Mucosa of stomach (tissue), 1 donor: ENCODE measurements at regions not wholly inside any gene's neighbourhood (a gene's known extent, or its start where the extent isn't known, plus 50 kb on each side); places are given as distances from the start of the nearest gene placed in this dataset.

Experiments
- H3K27me3 ChIP-seq: one replicate; pipeline ENCODE4 v1.7.0; 2013; ENCODE audit warnings: mild to moderate bottlenecking, low read length; ENCODE audit not compliant: control insufficient read depth, insufficient read depth
- H3K36me3 ChIP-seq: one replicate; pipeline ENCODE4 v1.7.0; 2013; ENCODE audit warnings: low read length; ENCODE audit not compliant: control insufficient read depth, insufficient read depth
- H3K4me1 ChIP-seq: one replicate; pipeline ENCODE4 v1.7.0; 2013; ENCODE audit warnings: mild to moderate bottlenecking, low read length; ENCODE audit not compliant: control insufficient read depth, insufficient read depth
- H3K4me3 ChIP-seq: one replicate; pipeline ENCODE4 v1.7.0; 2013; ENCODE audit warnings: low read length
- H3K9ac ChIP-seq: one replicate; pipeline ENCODE4 v1.7.0; 2013; ENCODE audit warnings: mild to moderate bottlenecking, low read length, moderate library complexity
- H3K9me3 ChIP-seq: one replicate; pipeline ENCODE4 v1.7.0; 2013; ENCODE audit warnings: mild to moderate bottlenecking, low read length, moderate library complexity; ENCODE audit not compliant: control insufficient read depth
- donor health status: Pancreatic carcinoma.

DNA sequence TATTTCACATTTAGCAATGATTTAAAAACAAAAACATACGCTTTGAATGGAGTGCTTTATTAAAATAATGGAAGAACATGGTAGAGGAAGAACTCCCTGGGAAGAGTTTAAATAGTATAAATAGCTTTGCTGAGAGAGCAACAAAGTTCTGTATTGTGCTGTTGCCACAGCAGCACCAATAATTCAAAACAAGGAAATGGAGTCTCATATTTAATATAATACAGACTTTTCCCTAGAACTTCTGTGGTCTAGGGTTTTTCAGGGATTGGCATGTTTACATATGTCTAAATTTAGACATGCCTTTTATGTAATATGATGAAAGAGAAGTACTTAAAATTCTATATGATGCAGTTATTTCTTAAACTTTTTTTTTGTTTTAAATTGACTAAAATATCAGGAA lies 217.2 kb upstream of the HDAC9 start:
- Histone ChIP-seq H3K27me3 (no peaks in the 10 kb centered on the region), H3K4me3 (no peak overlapping the region), H3K36me3 (no peaks in the 10 kb centered on the region), H3K4me1 (no peaks in the 10 kb centered on the region), H3K9me3 (no peaks in the 10 kb centered on the region), H3K9ac (no peak overlapping the region)

GRCh38 chr7:18283045-18283444 lies 212.5 kb upstream of the HDAC9 start:
- no peaks in the 10 kb centered on the region for H3K9me3 ChIP-seq
- H3K4me1 ChIP-seq: no peaks in the 10 kb centered on the region
- no peak overlapping the region for H3K4me3 ChIP-seq
- H3K9ac ChIP-seq: no peak overlapping the region
- H3K27me3 ChIP-seq: no peaks in the 10 kb centered on the region
- H3K36me3 ChIP-seq: no peaks in the 10 kb centered on the region

DNA sequence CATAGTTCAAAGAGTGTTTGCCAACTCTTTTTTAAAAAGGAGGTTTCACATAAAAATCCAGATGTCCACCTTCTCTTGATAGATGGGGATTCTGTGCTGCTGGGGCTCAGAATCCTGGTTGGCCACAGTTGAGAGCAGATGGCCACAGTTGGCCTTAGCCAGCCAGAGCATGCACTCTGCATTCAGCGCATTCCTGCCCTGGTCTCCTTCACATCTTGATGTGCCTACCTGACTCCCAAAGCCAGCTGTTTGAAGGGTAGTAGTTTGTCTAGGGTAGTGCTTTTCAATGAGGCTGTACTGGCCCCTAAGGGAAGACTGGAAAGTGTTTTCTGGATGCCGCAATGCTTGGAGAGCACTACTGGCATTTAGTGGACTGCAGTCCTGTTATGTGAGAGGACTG lies 208.1 kb upstream of the HDAC9 start:
- Histone ChIP-seq H3K9me3 (no peaks in the 10 kb centered on the region), H3K4me1 (no peaks in the 10 kb centered on the region), H3K4me3 (no peak overlapping the region), H3K9ac (no peak overlapping the region), H3K36me3 (no peaks in the 10 kb centered on the region), H3K27me3 (no peaks in the 10 kb centered on the region)

DNA sequence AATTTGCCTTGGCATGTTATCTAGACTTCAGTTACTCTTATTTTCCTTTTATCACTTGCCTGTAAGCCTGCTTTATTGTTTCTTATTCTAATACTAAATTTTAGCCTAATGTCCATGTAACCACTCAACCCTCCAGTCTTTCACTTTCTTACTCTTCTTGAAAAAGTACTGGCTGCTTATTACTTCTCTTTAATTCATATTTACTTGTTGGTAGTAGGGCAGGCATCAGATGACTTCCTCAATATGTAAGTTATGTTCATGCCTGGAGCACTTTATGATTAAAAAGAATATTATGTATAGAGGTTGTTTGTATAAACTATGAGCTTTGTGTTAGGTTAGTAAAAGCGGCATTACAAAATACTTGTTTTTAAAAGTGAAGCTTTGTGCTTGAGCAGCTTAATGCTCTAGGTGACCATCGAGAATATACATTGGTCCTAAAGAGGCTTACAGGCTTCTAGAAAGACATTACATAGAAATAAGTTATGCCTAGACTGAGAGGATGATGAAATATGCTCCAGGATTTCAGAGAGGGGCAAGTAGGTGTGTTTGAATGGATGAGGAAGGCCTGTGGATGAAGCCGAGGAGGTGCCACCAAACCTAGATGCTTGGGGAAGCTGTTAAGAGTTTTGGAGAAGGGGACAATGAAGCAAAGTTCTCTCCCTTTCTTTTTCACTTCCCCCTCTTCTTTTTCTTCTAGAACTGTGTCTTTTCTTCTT lies 207.1 kb upstream of the HDAC9 start:
- H3K9ac ChIP-seq: no peak overlapping the region
- H3K36me3 ChIP-seq: no peaks in the 10 kb centered on the region
- no peak overlapping the region for H3K4me3 ChIP-seq
- H3K27me3 ChIP-seq: no peaks in the 10 kb centered on the region
- no peaks in the 10 kb centered on the region for H3K4me1 ChIP-seq
- no peaks in the 10 kb centered on the region for H3K9me3 ChIP-seq

DNA sequence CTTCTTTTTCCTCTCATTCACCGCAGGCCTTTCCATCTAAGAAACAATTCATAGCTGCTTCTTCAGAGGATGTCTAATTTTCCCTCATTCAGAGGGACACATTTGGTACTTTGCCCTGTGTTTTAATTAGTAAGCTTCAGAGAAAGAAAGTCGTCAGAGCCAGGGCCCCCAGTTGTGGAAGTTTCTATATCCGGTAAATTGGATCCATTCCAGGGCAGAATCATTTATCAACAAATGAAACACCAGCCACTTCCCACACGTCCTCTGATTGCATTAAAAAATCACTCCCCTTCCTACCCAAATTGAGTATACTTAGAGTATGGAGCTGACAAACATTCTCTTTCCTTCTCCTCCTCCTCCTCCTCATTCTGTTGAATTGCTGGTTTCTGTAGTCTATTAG lies 205.8 kb upstream of the HDAC9 start:
- Histone ChIP-seq H3K27me3 (no peaks in the 10 kb centered on the region), H3K4me3 (no peak overlapping the region), H3K9me3 (no peaks in the 10 kb centered on the region), H3K9ac (no peak overlapping the region), H3K4me1 (no peaks in the 10 kb centered on the region), H3K36me3 (no peaks in the 10 kb centered on the region)

DNA sequence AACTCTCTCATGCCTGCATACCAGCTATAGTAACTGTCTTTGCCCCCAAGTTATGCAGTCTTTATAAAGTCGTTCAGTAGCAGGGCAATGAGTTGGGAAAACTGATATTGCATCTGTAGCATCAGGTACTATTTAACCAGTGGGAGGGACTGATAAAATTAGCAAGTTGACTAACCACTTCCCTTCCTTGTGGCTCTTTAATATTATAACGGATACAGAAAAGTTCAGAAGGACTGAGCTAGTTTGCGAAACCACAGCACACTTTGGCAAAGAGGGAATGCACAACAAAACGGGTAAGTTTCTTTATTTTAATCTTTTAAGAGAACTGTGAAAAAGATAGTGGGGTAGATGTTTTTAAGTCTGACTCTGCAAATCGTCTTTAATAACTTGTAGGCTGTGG lies 205.3 kb upstream of the HDAC9 start:
- H3K4me3 ChIP-seq: no peak overlapping the region
- H3K4me1 ChIP-seq: no peaks in the 10 kb centered on the region
- H3K27me3 ChIP-seq: no peaks in the 10 kb centered on the region
- H3K36me3 ChIP-seq: no peaks in the 10 kb centered on the region
- H3K9me3 ChIP-seq: no peaks in the 10 kb centered on the region
- no peak overlapping the region for H3K9ac ChIP-seq

DNA sequence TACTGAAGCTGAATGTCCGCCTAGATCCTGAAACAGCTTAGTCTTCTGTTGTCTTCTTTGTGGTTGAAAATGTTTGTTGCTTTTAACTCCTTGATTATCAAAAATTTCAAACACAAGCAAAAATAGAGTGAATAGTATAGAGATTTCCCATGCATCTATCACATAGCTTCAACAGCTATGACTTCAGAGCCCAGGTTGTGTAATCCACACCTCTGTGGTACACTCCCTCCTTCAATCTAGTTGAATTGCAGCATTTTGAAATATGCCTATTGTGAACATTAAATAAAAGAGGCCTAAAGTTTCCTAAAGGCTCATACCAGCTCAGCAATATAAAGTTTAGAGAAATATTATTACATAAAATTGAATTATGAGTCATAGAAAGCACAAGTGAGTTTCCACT lies 204.7 kb upstream of the HDAC9 start:
- H3K4me3 ChIP-seq: no peak overlapping the region

DNA sequence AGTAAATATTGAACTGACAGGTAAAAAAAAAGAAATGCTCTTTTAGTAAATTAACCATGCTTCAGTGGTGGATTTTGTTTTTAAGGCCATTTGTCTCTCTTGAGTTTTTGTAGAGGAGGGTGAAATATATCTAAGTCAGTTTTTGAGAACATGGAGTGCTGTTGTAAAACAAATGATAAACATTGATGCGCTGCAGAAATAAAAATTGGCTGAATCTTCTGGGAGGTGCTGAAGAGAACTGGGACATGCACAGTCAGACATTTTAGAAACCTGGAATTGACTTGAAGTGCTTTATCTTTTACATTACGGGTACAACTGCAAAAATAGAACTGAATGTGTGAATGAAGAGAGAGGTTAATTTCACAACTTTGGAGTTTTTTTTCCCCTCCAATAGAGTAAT lies 203.0 kb upstream of the HDAC9 start:
- H3K27me3 ChIP-seq: no peaks in the 10 kb centered on the region
- H3K9ac ChIP-seq: no peak overlapping the region
- H3K36me3 ChIP-seq: no peaks in the 10 kb centered on the region
- no peaks in the 10 kb centered on the region for H3K9me3 ChIP-seq
- no peaks in the 10 kb centered on the region for H3K4me1 ChIP-seq
- no peak overlapping the region for H3K4me3 ChIP-seq

More for the DNA sequence above, 204.7 kb upstream of the HDAC9 start:
- H3K4me1 ChIP-seq: no peaks in the 10 kb centered on the region
- H3K36me3 ChIP-seq: no peaks in the 10 kb centered on the region
- H3K9me3 ChIP-seq: no peaks in the 10 kb centered on the region
- H3K27me3 ChIP-seq: no peaks in the 10 kb centered on the region
- no peak overlapping the region for H3K9ac ChIP-seq

GRCh38 chr7:18293759-18294158 lies 201.8 kb upstream of the HDAC9 start:
- Histone ChIP-seq H3K9me3 (no peaks in the 10 kb centered on the region), H3K27me3 (no peaks in the 10 kb centered on the region), H3K9ac (no peak overlapping the region), H3K4me3 (no peak overlapping the region), H3K4me1 (no peaks in the 10 kb centered on the region), H3K36me3 (no peaks in the 10 kb centered on the region)

GRCh38 chr7:18294411-18294810 lies 201.1 kb upstream of the HDAC9 start:
- H3K9me3 ChIP-seq: no peaks in the 10 kb centered on the region
- no peak overlapping the region for H3K4me3 ChIP-seq
- no peaks in the 10 kb centered on the region for H3K27me3 ChIP-seq
- H3K9ac ChIP-seq: no peak overlapping the region
- no peaks in the 10 kb centered on the region for H3K36me3 ChIP-seq
- no peaks in the 10 kb centered on the region for H3K4me1 ChIP-seq

DNA sequence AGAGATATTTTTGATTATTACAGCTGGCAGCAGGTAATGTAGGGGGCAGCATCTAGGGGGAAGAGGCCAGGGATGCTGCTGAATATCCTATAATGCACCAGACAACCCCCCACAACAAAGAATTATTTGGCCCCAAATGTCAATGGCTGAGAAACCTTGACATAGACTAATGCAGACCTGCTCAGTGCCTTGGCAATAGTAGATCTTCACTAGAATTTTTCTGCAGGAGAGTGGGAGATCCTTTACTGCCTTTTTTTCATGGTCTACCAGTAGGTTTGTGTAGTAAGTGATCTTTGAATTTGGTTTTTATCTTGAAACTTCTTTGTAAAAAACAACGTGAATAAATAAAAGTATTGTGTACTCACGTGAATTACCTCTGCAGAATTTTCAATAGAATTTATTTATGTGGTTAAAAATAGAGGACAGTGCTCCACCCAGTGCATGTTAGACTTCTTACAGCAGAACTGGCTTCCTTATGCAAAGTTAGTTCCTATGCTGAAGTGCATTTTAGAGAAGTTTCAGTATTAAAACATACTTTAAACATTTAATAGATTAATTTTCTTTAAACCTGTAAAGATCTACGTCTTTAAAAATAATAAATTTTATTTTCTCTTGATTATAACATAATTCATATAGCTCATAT lies 199.6 kb upstream of the HDAC9 start:
- no peak overlapping the region for H3K9ac ChIP-seq
- H3K9me3 ChIP-seq: no peaks in the 10 kb centered on the region
- H3K27me3 ChIP-seq: no peaks in the 10 kb centered on the region
- H3K4me3 ChIP-seq: no peak overlapping the region
- H3K36me3 ChIP-seq: no peaks in the 10 kb centered on the region
- no peaks in the 10 kb centered on the region for H3K4me1 ChIP-seq

DNA sequence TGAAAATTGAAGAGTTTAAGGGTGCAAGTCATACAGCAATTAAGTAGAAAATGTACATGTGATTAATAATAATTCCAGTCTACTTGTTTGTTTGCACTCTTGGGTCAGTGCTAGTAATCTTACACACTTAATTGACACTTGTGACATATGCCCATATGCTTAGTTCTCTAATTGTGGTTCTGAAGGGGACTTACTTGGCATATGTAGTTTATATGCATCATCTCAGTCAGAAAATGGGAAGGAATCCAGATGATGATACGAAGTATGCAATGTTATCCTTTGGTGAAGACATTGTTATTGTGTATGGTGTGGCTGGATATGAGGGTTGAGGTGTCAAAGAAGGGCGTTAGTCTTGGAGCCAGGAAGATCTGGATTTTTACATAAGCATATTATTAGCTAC lies 193.5 kb upstream of the HDAC9 start:
- no peaks in the 10 kb centered on the region for H3K4me1 ChIP-seq
- no peaks in the 10 kb centered on the region for H3K27me3 ChIP-seq
- no peaks in the 10 kb centered on the region for H3K9me3 ChIP-seq
- no peak overlapping the region for H3K9ac ChIP-seq
- H3K4me3 ChIP-seq: no peak overlapping the region
- H3K36me3 ChIP-seq: no peaks in the 10 kb centered on the region
